Activated CD4-positive, alpha-beta T cell treated with anti-CD3 and anti-CD28 coated beads, Interleukin-2, amount 10 ng/mL, durations not matched to agents 24 days and 14 days (primary cell): ENCODE measurements at regions not wholly inside any gene's neighbourhood (a gene's known extent, or its start where the extent isn't known, plus 50 kb on each side); places are given as distances from the start of the nearest gene placed in this dataset.

Source experiments
- DNase-seq: peaks from one replicate; pipeline ENCODE4 v3.0.0; 2022
- H3K27ac Mint-ChIP-seq: one replicate; pipeline ENCODE4 v1.8.0; 2022; ENCODE audit warnings: mild to moderate bottlenecking, mixed read lengths
- H3K27me3 Mint-ChIP-seq: one replicate; pipeline ENCODE4 v1.8.0; 2022; ENCODE audit warnings: mixed read lengths
- H3K36me3 Mint-ChIP-seq: one replicate; pipeline ENCODE4 v1.8.0; 2022; ENCODE audit warnings: low read depth, mild to moderate bottlenecking, mixed read lengths
- H3K4me1 Mint-ChIP-seq: one replicate; pipeline ENCODE4 v1.8.0; 2021; ENCODE audit warnings: mixed read lengths
- H3K4me3 Mint-ChIP-seq: one replicate; pipeline ENCODE4 v1.8.0; 2022; ENCODE audit warnings: mild to moderate bottlenecking, moderate library complexity, mixed read lengths
- H3K9me3 Mint-ChIP-seq: one replicate; pipeline ENCODE4 v1.8.0; 2021; ENCODE audit warnings: mixed read lengths
- intact Hi-C: fragments of 100-400 bp; cut with micrococcal nuclease; formaldehyde crosslinking; loops from one replicate; pipeline ENCODE4 v1.15.1; 2023

- Mint-ChIP-seq H3K36me3 (no peaks in the 10 kb centered on the region), H3K9me3 (no peaks in the 10 kb centered on the region), H3K27ac (no peak overlapping the region), H3K4me3 (no peak overlapping the region), H3K27me3 (peaks cover 7% of the 10 kb centered on the region), H3K4me1 (peaks cover 11% of the 10 kb centered on the region)
- peak; percentile 76 for DNase-seq
- intact Hi-C loops = loop anchor here (2.0 to 10.0 kb wide), 6 partner anchors 18 to 1288 kb away; no protein-coding TSS in a partner anchor
These were observed 364.0 kb upstream of the RBMS3 start for GRCh38 chr3:28916713-28917499.

GRCh38 chr3:28917895-28918475 is 362.9 kb upstream of the RBMS3 start:
- Mint-ChIP-seq H3K27me3 (peaks cover 5% of the 10 kb centered on the region), H3K4me1 (peaks cover 8% of the 10 kb centered on the region), H3K36me3 (no peaks in the 10 kb centered on the region), H3K27ac (no peak overlapping the region), H3K9me3 (no peaks in the 10 kb centered on the region), H3K4me3 (no peak overlapping the region)
- no peak for DNase-seq
- intact Hi-C loops = loop anchor here (2.0 to 10.0 kb wide), 6 partner anchors 17 to 1287 kb away; no protein-coding TSS in a partner anchor

- H3K27ac Mint-ChIP-seq = no peak overlapping the region
- no peaks in the 10 kb centered on the region for H3K36me3 Mint-ChIP-seq
- no peak for DNase-seq
- H3K9me3 Mint-ChIP-seq = no peaks in the 10 kb centered on the region
- intact Hi-C loops = no loop called here
- no peaks in the 10 kb centered on the region for H3K4me1 Mint-ChIP-seq
- no peaks in the 10 kb centered on the region for H3K27me3 Mint-ChIP-seq
- H3K4me3 Mint-ChIP-seq = no peak overlapping the region
These were observed 358.5 kb upstream of the RBMS3 start for GRCh38 chr3:28922376-28922775.

GRCh38 chr3:28923994-28924393 is 356.9 kb upstream of the RBMS3 start:
- Mint-ChIP-seq H3K27ac (no peak overlapping the region), H3K36me3 (no peaks in the 10 kb centered on the region), H3K27me3 (no peaks in the 10 kb centered on the region), H3K4me1 (no peaks in the 10 kb centered on the region), H3K9me3 (no peaks in the 10 kb centered on the region), H3K4me3 (no peak overlapping the region)
- DNase-seq = no peak
- intact Hi-C loops = no loop called here

- no peak overlapping the region for H3K4me3 Mint-ChIP-seq
- DNase-seq = no peak
- no peaks in the 10 kb centered on the region for H3K36me3 Mint-ChIP-seq
- no peaks in the 10 kb centered on the region for H3K4me1 Mint-ChIP-seq
- peaks cover 2% of the 10 kb centered on the region for H3K9me3 Mint-ChIP-seq
- no peaks in the 10 kb centered on the region for H3K27me3 Mint-ChIP-seq
- intact Hi-C loops = no loop called here
- H3K27ac Mint-ChIP-seq = no peak overlapping the region
These were observed 356.0 kb upstream of the RBMS3 start for GRCh38 chr3:28924744-28925360.

- H3K36me3 Mint-ChIP-seq = peaks cover 2% of the 10 kb centered on the region
- peaks cover 33% of the 10 kb centered on the region for H3K4me1 Mint-ChIP-seq
- DNase-seq = no peak
- H3K9me3 Mint-ChIP-seq = peaks cover 15% of the 10 kb centered on the region
- H3K27ac Mint-ChIP-seq = no peak overlapping the region
- intact Hi-C loops = no loop called here
- H3K4me3 Mint-ChIP-seq = no peak overlapping the region
- H3K27me3 Mint-ChIP-seq = no peaks in the 10 kb centered on the region
These were observed 347.5 kb upstream of the RBMS3 start for GRCh38 chr3:28933337-28933736.

GRCh38 chr3:28934126-28934813 is 346.6 kb upstream of the RBMS3 start:
- no peak for DNase-seq
- intact Hi-C loops = loop anchor here (2.0 kb wide), 1 partner anchor 17 kb away; no protein-coding TSS in a partner anchor
- peaks cover 35% of the 10 kb centered on the region for H3K4me1 Mint-ChIP-seq
- H3K27me3 Mint-ChIP-seq = no peaks in the 10 kb centered on the region
- H3K36me3 Mint-ChIP-seq = peaks cover 2% of the 10 kb centered on the region
- H3K27ac Mint-ChIP-seq = peak overlapping the region; percentile 85
- peak overlapping the region; percentile 74 for H3K4me3 Mint-ChIP-seq
- peaks cover 15% of the 10 kb centered on the region for H3K9me3 Mint-ChIP-seq

GRCh38 chr3:28935146-28935545 is 345.7 kb upstream of the RBMS3 start:
- H3K9me3 Mint-ChIP-seq = peaks cover 11% of the 10 kb centered on the region
- H3K27ac Mint-ChIP-seq = peak overlapping the region; percentile 85

GRCh38 chr3:28936154-28936553 is 344.7 kb upstream of the RBMS3 start:
- no peak for DNase-seq
- Mint-ChIP-seq H3K9me3 (peaks cover 7% of the 10 kb centered on the region), H3K27ac (peak overlapping the region; percentile 74), H3K4me1 (peaks cover 45% of the 10 kb centered on the region), H3K27me3 (no peaks in the 10 kb centered on the region), H3K4me3 (peak overlapping the region; percentile 50), H3K36me3 (no peaks in the 10 kb centered on the region)
- intact Hi-C loops = loop anchor here (5.0 kb wide), 1 partner anchor 36 kb away; no protein-coding TSS in a partner anchor

More at GRCh38 chr3:28935146-28935545, 345.7 kb upstream of the RBMS3 start:
- H3K36me3 Mint-ChIP-seq = peaks cover 2% of the 10 kb centered on the region
- H3K4me3 Mint-ChIP-seq = peak overlapping the region; percentile 74
- peak; percentile 61 for DNase-seq
- H3K27me3 Mint-ChIP-seq = no peaks in the 10 kb centered on the region
- peaks cover 40% of the 10 kb centered on the region for H3K4me1 Mint-ChIP-seq
- intact Hi-C loops = loop anchor here (1.0 to 5.0 kb wide), 3 partner anchors 18 to 248 kb away; no protein-coding TSS in a partner anchor

GRCh38 chr3:28940530-28940929 is 340.3 kb upstream of the RBMS3 start:
- Mint-ChIP-seq H3K27ac (peak overlapping the region; percentile 77), H3K4me3 (peak overlapping the region; percentile 72), H3K4me1 (peaks cover 32% of the 10 kb centered on the region), H3K36me3 (no peaks in the 10 kb centered on the region), H3K9me3 (peaks cover 1% of the 10 kb centered on the region), H3K27me3 (no peaks in the 10 kb centered on the region)
- intact Hi-C loops = loop anchor here (1.0 to 2.0 kb wide), 4 partner anchors 86 to 342 kb away; no protein-coding TSS in a partner anchor
- DNase-seq = peak; percentile 64

GRCh38 chr3:28940994-28941393 is 339.9 kb upstream of the RBMS3 start:
- no peaks in the 10 kb centered on the region for H3K36me3 Mint-ChIP-seq
- H3K27ac Mint-ChIP-seq = peak overlapping the region; percentile 65
- no peak for DNase-seq
- H3K4me1 Mint-ChIP-seq = peaks cover 28% of the 10 kb centered on the region
- H3K27me3 Mint-ChIP-seq = no peaks in the 10 kb centered on the region
- H3K9me3 Mint-ChIP-seq = peaks cover 4% of the 10 kb centered on the region
- intact Hi-C loops = loop anchor here (1.0 to 2.0 kb wide), 4 partner anchors 85 to 342 kb away; no protein-coding TSS in a partner anchor
- peak overlapping the region; percentile 72 for H3K4me3 Mint-ChIP-seq

GRCh38 chr3:28947061-28947460 is 333.8 kb upstream of the RBMS3 start:
- intact Hi-C loops = no loop called here
- no peak overlapping the region for H3K27ac Mint-ChIP-seq
- no peaks in the 10 kb centered on the region for H3K4me1 Mint-ChIP-seq
- no peak overlapping the region for H3K4me3 Mint-ChIP-seq
- H3K27me3 Mint-ChIP-seq = peaks cover 1% of the 10 kb centered on the region
- H3K36me3 Mint-ChIP-seq = no peaks in the 10 kb centered on the region
- no peak for DNase-seq
- peaks cover 10% of the 10 kb centered on the region for H3K9me3 Mint-ChIP-seq

- Mint-ChIP-seq H3K36me3 (no peaks in the 10 kb centered on the region), H3K27ac (no peak overlapping the region), H3K4me1 (no peaks in the 10 kb centered on the region), H3K27me3 (peaks cover 1% of the 10 kb centered on the region), H3K4me3 (no peak overlapping the region), H3K9me3 (peaks cover 15% of the 10 kb centered on the region)
- DNase-seq = no peak
- intact Hi-C loops = no loop called here
These were observed 333.1 kb upstream of the RBMS3 start for GRCh38 chr3:28947751-28948150.
